K562 (cell line): ENCODE measurements at regions not wholly inside any gene's neighbourhood (a gene's known extent, or its start where the extent isn't known, plus 50 kb on each side); places are given as distances from the start of the nearest gene placed in this dataset.

Experiments used
- ATAC-seq: fragments of 200-7000 bp; cut with Tn5 transposase; 3 replicates; pipeline ENCODE4 v1.9.1; 2020; ENCODE audit warnings: moderate library complexity
- BruUV-seq: library from RNA; stranded (reverse); fragments of 400-500 nt; replicated peaks from 2 replicates; lab custom pipeline; 2021; lab: Mats Ljungman, UMichigan
- CTCF ChIA-PET: fragments of 300-600 bp; formaldehyde crosslinking; extraction: SDS; loops from one replicate; lab custom pipeline; 2021; ENCODE audit warnings: low intra/inter-chr PET ratio; lab: Yijun Ruan, JAX
- POLR2A ChIA-PET: fragments of 300-600, 350-650 bp; sonication (Branson Sonifier 250); formaldehyde crosslinking; extraction: SDS; loops from one replicate; lab custom pipeline; 2021; ENCODE audit warnings: antibody characterized with exemption, inconsistent platforms; lab: Yijun Ruan, JAX
- DNase-seq, 4 experiments: peaks; one replicate each; pipeline versions ENCODE4 v3.0.0 to v3.0.0-alpha.2; 2011 to 2018; ENCODE audit warnings: low spot score in 3 of 4, mixed read lengths in 3 of 4; ENCODE audit errors: extremely low read depth in 1 of 4
- FAIRE-seq: peaks from 2 replicates; lab custom pipeline; 2011; peaks lifted over from hg19 to GRCh38; lab: Jason Lieb, UNC
- H2AFZ ChIP-seq: 2 replicates; pipeline ENCODE4 v1.6.0; 2011; ENCODE audit warnings: low read depth, low read length, control low read depth, inconsistent platforms
- H3K27ac ChIP-seq: fragments of 200-600 bp; 3 replicates; pipeline ENCODE4 v1.8.0; 2011; ENCODE audit warnings: low read depth, mild to moderate bottlenecking, control low read depth, inconsistent platforms, low read length, moderate library complexity, mixed read lengths; ENCODE audit errors: extremely low read depth
- H3K27me3 ChIP-seq, 2 experiments: fragments of 300-600 bp in 1 of 2; 2 replicates in 1 of 2; 3 replicates in 1 of 2; pipeline versions ENCODE4 v1.6.0 to v1.8.0; 2011; ENCODE audit warnings: inconsistent platforms in 2 of 2, low read length in 2 of 2, mild to moderate bottlenecking in 1 of 2, mixed read lengths in 1 of 2, moderate library complexity in 1 of 2; ENCODE audit not compliant: control insufficient read depth in 2 of 2, insufficient read depth in 2 of 2
- H3K36me3 ChIP-seq: fragments of 300-600 bp; 3 replicates; pipeline ENCODE4 v1.8.0; 2011; ENCODE audit warnings: mild to moderate bottlenecking, low read length, inconsistent platforms; ENCODE audit not compliant: control insufficient read depth, insufficient read depth
- H3K4me1 ChIP-seq, 2 experiments: fragments of 200-600 bp in 1 of 2; replicated peaks in 1 of 2; 2 replicates in 1 of 2; 3 replicates in 1 of 2; pipeline versions ENCODE4 v1.5.1 to v1.8.0; 2011; ENCODE audit warnings: inconsistent platforms in 2 of 2, low read length in 2 of 2, mild to moderate bottlenecking in 1 of 2, mixed read lengths in 1 of 2, moderate library complexity in 1 of 2; ENCODE audit not compliant: control insufficient read depth in 2 of 2, insufficient read depth in 2 of 2
- H3K4me2 ChIP-seq: 2 replicates; pipeline ENCODE4 v1.6.1; 2011; ENCODE audit warnings: low read length, control low read depth, inconsistent platforms, mixed read lengths; ENCODE audit not compliant: insufficient read depth
- H3K4me3 ChIP-seq: fragments of 200-600 bp; sonication (generic), shearing (Covaris generic); 2 replicates; pipeline ENCODE4 v1.5.1; 2016; ENCODE audit warnings: control low read depth, inconsistent platforms
- H3K79me2 ChIP-seq: fragments of 200-600 bp; 3 replicates; pipeline ENCODE4 v1.8.0; 2011; ENCODE audit warnings: low read length, inconsistent platforms; ENCODE audit not compliant: control insufficient read depth, insufficient read depth
- H3K9ac ChIP-seq, 2 experiments: 2 replicates each; pipeline versions ENCODE4 v1.6.0 to v1.6.1; 2011; ENCODE audit warnings: low read depth in 2 of 2, low read length in 2 of 2, control low read depth in 1 of 2, inconsistent platforms in 1 of 2, mild to moderate bottlenecking in 1 of 2, mixed read lengths in 1 of 2; ENCODE audit not compliant: insufficient read depth in 1 of 2
- H3K9me1 ChIP-seq: one replicate; pipeline ENCODE4 v1.6.0; 2011; ENCODE audit warnings: inconsistent platforms, mild to moderate bottlenecking, low read length, moderate library complexity; ENCODE audit not compliant: control insufficient read depth, insufficient read depth
- H3K9me3 ChIP-seq: replicated peaks from 2 replicates; pipeline ENCODE4 v1.5.1; 2011; ENCODE audit warnings: low read depth, low read length, inconsistent platforms; ENCODE audit not compliant: control insufficient read depth, insufficient read depth
- H4K20me1 ChIP-seq: replicated peaks from 2 replicates; pipeline ENCODE4 v1.6.1; 2011; ENCODE audit warnings: low read length, inconsistent platforms, mixed read lengths; ENCODE audit not compliant: control insufficient read depth, insufficient read depth
- ATF1 ChIP-seq, 2 experiments: fragments of 450-650 bp in 1 of 2; IDR thresholded peaks; 2 replicates each; pipeline ENCODE4 v1.6.1; 2016; ENCODE audit warnings: missing compliant biosample characterization in 1 of 2, missing genetic modification characterization in 1 of 2
- HLTF ChIP-seq: fragments of 450-650 bp; IDR thresholded peaks from 2 replicates; pipeline ENCODE4 v1.6.1; 2016
- KAT2B ChIP-seq: IDR thresholded peaks from one replicate; pipeline ENCODE4 v1.6.1; 2012; ENCODE audit warnings: low read depth, mild to moderate bottlenecking, control low read depth, inconsistent platforms, low read length, moderate library complexity
- MAFF ChIP-seq: IDR thresholded peaks from 2 replicates; pipeline ENCODE4 v1.6.1; 2012; ENCODE audit warnings: low read length, improper control_type of control experiment
- NR1H2 ChIP-seq: sonication (generic); formaldehyde crosslinking; IDR thresholded peaks from 2 replicates; pipeline ENCODE4 v1.4.0; 2020; ENCODE audit warnings: mild to moderate bottlenecking, missing genetic modification reagents
- NUFIP1 ChIP-seq: fragments of 450-650 bp; IDR thresholded peaks from 2 replicates; pipeline ENCODE4 v1.6.1; 2018; ENCODE audit not compliant: partially characterized antibody
- PPARD ChIP-seq: fragments of 250-450 bp; sonication (Bioruptor Pico); IDR thresholded peaks from 2 replicates; pipeline ENCODE4 v1.8.0; 2022; ENCODE audit warnings: inconsistent platforms, mild to moderate bottlenecking, moderate library complexity
- RBBP5 ChIP-seq: fragments of 200-600 bp; sonication (generic); IDR thresholded peaks from 2 replicates; pipeline ENCODE4 v1.6.1; 2012; ENCODE audit warnings: borderline replicate concordance, mild to moderate bottlenecking, low read length, control low read depth, inconsistent platforms; ENCODE audit not compliant: insufficient read depth, poor library complexity, severe bottlenecking
- ZNF174 ChIP-seq: fragments of 250-450 bp; sonication (Bioruptor Pico); IDR thresholded peaks from 2 replicates; pipeline ENCODE4 v1.4.0; 2020; ENCODE audit warnings: mild to moderate bottlenecking
- ZNF217 ChIP-seq: sonication (generic); formaldehyde crosslinking; IDR thresholded peaks from 2 replicates; pipeline ENCODE4 v1.8.0; 2022; ENCODE audit warnings: mild to moderate bottlenecking, missing genetic modification reagents
- WGBS: fragments of 100-300 bp; shearing (Covaris generic); methylation state at CpG from one replicate; pipeline ENCODE4 v1.1.6; 2016; ENCODE audit warnings: low coverage, mixed read lengths; ENCODE audit not compliant: insufficient coverage; ENCODE audit errors: missing lambda C conversion rate; 5-methylcytosine and 5-hydroxymethylcytosine counted together
- in situ Hi-C: fragments of 300-500 bp; cut with MboI; formaldehyde crosslinking; loops from 4 replicates; pipeline ENCODE4 v1.15.0; 2018; ENCODE audit warnings: inconsistent platforms, mixed read lengths
- intact Hi-C: fragments of 100-400 bp; cut with micrococcal nuclease; formaldehyde crosslinking; loops from 2 replicates; pipeline ENCODE4 v1.14.2; 2022
- TF ChIP-seq, protein P1 (sequence below): fragments of 250-450 bp; sonication (Bioruptor Pico); IDR thresholded peaks from 2 replicates; pipeline ENCODE4 v1.8.0; 2021; ENCODE audit warnings: mild to moderate bottlenecking, moderate library complexity

DNA sequence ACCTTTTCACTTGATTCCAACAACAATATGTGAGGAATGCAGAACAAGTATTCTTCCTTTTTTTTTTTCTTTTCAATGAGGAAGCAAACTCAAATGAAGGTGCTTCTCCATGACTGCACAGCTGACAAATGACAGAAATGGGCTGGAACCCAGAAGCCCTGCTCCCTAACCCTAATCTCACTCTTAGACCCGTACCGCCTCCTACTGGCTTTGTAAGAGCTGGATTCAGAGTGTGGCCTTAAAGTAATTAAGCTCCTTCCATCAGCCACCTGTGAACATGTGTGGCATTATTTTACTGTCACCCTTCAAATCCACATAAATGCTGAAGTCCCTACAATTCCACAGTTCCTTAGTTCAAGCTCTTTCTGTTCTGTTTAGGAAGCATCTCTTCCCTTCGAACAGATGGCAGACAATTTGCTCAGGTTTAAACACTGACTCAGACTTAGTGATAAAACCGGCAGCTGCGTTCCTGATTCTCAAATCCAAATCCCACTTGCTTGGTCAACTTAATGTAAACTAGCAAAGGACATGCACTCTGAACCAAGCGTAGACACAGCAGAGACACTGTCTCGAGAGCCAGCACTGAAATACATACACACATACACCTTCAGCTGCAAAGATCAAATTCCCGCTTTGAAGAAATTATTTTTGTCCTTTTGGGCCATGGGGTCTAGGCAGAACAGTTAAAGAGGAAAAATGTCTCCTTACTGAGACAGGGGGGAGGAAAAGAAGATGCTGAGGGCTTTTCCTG, 316.7 kb upstream of the TLE4 start:
- H3K9me1 ChIP-seq = no peaks in the 10 kb centered on the region
- ATAC-seq (no peak), FAIRE-seq (no peak), DNase-seq (no peak)
- no peaks in the 10 kb centered on the region for H3K79me2 ChIP-seq
- intact Hi-C loops (no loop called here), in situ Hi-C loops (no loop called here)
- H3K9ac ChIP-seq = no peak overlapping the region
- no peaks in the 10 kb centered on the region for H3K27me3 ChIP-seq
- ChIA-PET CTCF (no interaction called here), POLR2A (no interaction called here)
- H4K20me1 ChIP-seq = no peaks in the 10 kb centered on the region
- no peaks in the 10 kb centered on the region for H3K36me3 ChIP-seq
- 2% methylated on average over 8 of the region's 8 CpGs for WGBS
- no peaks in the 10 kb centered on the region for H3K4me1 ChIP-seq
- H3K27ac ChIP-seq = no peak overlapping the region
- TF ChIP-seq, protein P1, sequence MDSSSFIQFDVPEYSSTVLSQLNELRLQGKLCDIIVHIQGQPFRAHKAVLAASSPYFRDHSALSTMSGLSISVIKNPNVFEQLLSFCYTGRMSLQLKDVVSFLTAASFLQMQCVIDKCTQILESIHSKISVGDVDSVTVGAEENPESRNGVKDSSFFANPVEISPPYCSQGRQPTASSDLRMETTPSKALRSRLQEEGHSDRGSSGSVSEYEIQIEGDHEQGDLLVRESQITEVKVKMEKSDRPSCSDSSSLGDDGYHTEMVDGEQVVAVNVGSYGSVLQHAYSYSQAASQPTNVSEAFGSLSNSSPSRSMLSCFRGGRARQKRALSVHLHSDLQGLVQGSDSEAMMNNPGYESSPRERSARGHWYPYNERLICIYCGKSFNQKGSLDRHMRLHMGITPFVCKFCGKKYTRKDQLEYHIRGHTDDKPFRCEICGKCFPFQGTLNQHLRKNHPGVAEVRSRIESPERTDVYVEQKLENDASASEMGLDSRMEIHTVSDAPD = no peak
- TF ChIP-seq MAFF (no peak), RBBP5 (no peak), NR1H2 (CRISPR knock-in tag) (no peak), PPARD (CRISPR knock-in tag) (no peak), ZNF217 (no peak), ZNF174 (CRISPR knock-in tag) (no peak), NUFIP1 (no peak), KAT2B (no peak), HLTF (no peak), ATF1 (CRISPR knock-in tag; IDR thresholded peaks at IDR 0.05) (no peak), ATF1 (tag; IDR thresholded peaks at IDR 0.05) (no peak)
- BruUV-seq = no TSS peak
- no peaks in the 10 kb centered on the region for H3K9me3 ChIP-seq
- no peak overlapping the region for H3K4me3 ChIP-seq
- H3K4me2 ChIP-seq = no peak overlapping the region
- H2AFZ ChIP-seq = no peak overlapping the region
